ENCODE measurements at regions not wholly inside any gene's neighbourhood (a gene's known extent, or its start where the extent isn't known, plus 50 kb on each side); places are given as distances from the start of the nearest gene placed in this dataset.

- peak overlapping the region; percentile 25 for H3K4me2 ChIP-seq (ENCODE audit: control insufficient read depth, extremely low read depth, insufficient read depth, low read depth, low read length)
These were observed 393.0 kb downstream of the FOXO1 start for GRCh38 chr13:40273253-40274025.

GRCh38 chr13:40274103-40274502 lies 392.3 kb downstream of the FOXO1 start:
- Histone ChIP-seq H3K79me2 (ENCODE audit: control insufficient read depth, insufficient read depth, low read length) (no peaks in the 10 kb centered on the region), H4K20me1 (ENCODE audit: control insufficient read depth, extremely low read depth, insufficient read depth, low read length) (no peaks in the 10 kb centered on the region), H3K9me3 (ENCODE audit: control insufficient read depth, low read depth, low read length) (no peaks in the 10 kb centered on the region), H3K4me2 (ENCODE audit: control insufficient read depth, extremely low read depth, insufficient read depth, low read depth, low read length) (no peak overlapping the region), H3K27me3 (ENCODE audit: control insufficient read depth, extremely low read depth, insufficient read depth, low read length) (no peaks in the 10 kb centered on the region), H3K36me3 (ENCODE audit: control insufficient read depth in 2 of 2, extremely low read depth in 1 of 2, insufficient read depth in 2 of 2, low read length in 2 of 2) (no peaks in the 10 kb centered on the region), H2AFZ (ENCODE audit: control insufficient read depth, low read length) (no peak overlapping the region), H3K27ac (ENCODE audit: control insufficient read depth, insufficient read depth, low read length) (no peak overlapping the region), H3K4me1 (ENCODE audit: control insufficient read depth, extremely low read depth, insufficient read depth, low read length) (peaks cover 39% of the 10 kb centered on the region), H3K9ac (ENCODE audit: control insufficient read depth, extremely low read depth, insufficient read depth, low read length) (no peak overlapping the region), H3K4me3 (ENCODE audit: control insufficient read depth in 2 of 3, extremely low read depth in 1 of 3, insufficient read depth in 2 of 3, low read depth in 1 of 3, low read length in 3 of 3) (no peak overlapping the region), H3K9me1 (ENCODE audit: control insufficient read depth, extremely low read depth, insufficient read depth, low read length) (no peaks in the 10 kb centered on the region)
- DNase-seq (ENCODE audit: low read depth, low spot score) (no peak), FAIRE-seq (no peak)
- dilution Hi-C loops (cut with MboI; ENCODE audit: extremely low pct_ligation_motif_present, low sequenced_read_pairs) = no loop called here
- TF ChIP-seq EZH2 (IDR thresholded peaks at IDR 0.05; ENCODE audit: low read length) (no peak), CTCF (optimal IDR thresholded peaks at IDR 0.05 in 1 of 3, IDR thresholded peaks at IDR 0.05 in 1 of 3, conservative IDR thresholded peaks at IDR 0.05 in 1 of 3; ENCODE audit: extremely low read depth in 1 of 3, insufficient read depth in 2 of 3, low read length in 3 of 3) (no peak)

More at GRCh38 chr13:40273253-40274025, 393.0 kb downstream of the FOXO1 start:
- dilution Hi-C loops (cut with MboI; ENCODE audit: extremely low pct_ligation_motif_present, low sequenced_read_pairs) = no loop called here
- Histone ChIP-seq H2AFZ (ENCODE audit: control insufficient read depth, low read length) (no peak overlapping the region), H4K20me1 (ENCODE audit: control insufficient read depth, extremely low read depth, insufficient read depth, low read length) (no peaks in the 10 kb centered on the region), H3K27me3 (ENCODE audit: control insufficient read depth, extremely low read depth, insufficient read depth, low read length) (no peaks in the 10 kb centered on the region), H3K4me3 (ENCODE audit: control insufficient read depth in 2 of 3, extremely low read depth in 1 of 3, insufficient read depth in 2 of 3, low read depth in 1 of 3, low read length in 3 of 3) (no peak overlapping the region), H3K27ac (ENCODE audit: control insufficient read depth, insufficient read depth, low read length) (no peak overlapping the region), H3K9me3 (ENCODE audit: control insufficient read depth, low read depth, low read length) (no peaks in the 10 kb centered on the region), H3K79me2 (ENCODE audit: control insufficient read depth, insufficient read depth, low read length) (no peaks in the 10 kb centered on the region), H3K36me3 (ENCODE audit: control insufficient read depth in 2 of 2, extremely low read depth in 1 of 2, insufficient read depth in 2 of 2, low read length in 2 of 2) (no peaks in the 10 kb centered on the region), H3K9ac (ENCODE audit: control insufficient read depth, extremely low read depth, insufficient read depth, low read length) (no peak overlapping the region), H3K9me1 (ENCODE audit: control insufficient read depth, extremely low read depth, insufficient read depth, low read length) (no peaks in the 10 kb centered on the region), H3K4me1 (ENCODE audit: control insufficient read depth, extremely low read depth, insufficient read depth, low read length) (peaks cover 39% of the 10 kb centered on the region)
- TF ChIP-seq EZH2 (IDR thresholded peaks at IDR 0.05; ENCODE audit: low read length) (no peak), CTCF (optimal IDR thresholded peaks at IDR 0.05 in 1 of 3, IDR thresholded peaks at IDR 0.05 in 1 of 3, conservative IDR thresholded peaks at IDR 0.05 in 1 of 3; ENCODE audit: extremely low read depth in 1 of 3, insufficient read depth in 2 of 3, low read length in 3 of 3) (no peak)
- FAIRE-seq = no peak
- DNase-seq (ENCODE audit: low read depth, low spot score) = no peak

Measured in keratinocyte (primary cell).